SH-SY5Y (cell line): ENCODE measurements at regions not wholly inside any gene's neighbourhood (a gene's known extent, or its start where the extent isn't known, plus 50 kb on each side); places are given as distances from the start of the nearest gene placed in this dataset.

Source experiments
- GATA2 ChIP-seq: IDR thresholded peaks from 2 replicates; pipeline ENCODE4 v1.6.1; 2011; ENCODE audit warnings: mild to moderate bottlenecking, low read depth, low read length
- GATA3 ChIP-seq: IDR thresholded peaks from 2 replicates; pipeline ENCODE4 v1.6.1; 2011; ENCODE audit warnings: low read depth, mild to moderate bottlenecking, low read length, moderate library complexity

DNA sequence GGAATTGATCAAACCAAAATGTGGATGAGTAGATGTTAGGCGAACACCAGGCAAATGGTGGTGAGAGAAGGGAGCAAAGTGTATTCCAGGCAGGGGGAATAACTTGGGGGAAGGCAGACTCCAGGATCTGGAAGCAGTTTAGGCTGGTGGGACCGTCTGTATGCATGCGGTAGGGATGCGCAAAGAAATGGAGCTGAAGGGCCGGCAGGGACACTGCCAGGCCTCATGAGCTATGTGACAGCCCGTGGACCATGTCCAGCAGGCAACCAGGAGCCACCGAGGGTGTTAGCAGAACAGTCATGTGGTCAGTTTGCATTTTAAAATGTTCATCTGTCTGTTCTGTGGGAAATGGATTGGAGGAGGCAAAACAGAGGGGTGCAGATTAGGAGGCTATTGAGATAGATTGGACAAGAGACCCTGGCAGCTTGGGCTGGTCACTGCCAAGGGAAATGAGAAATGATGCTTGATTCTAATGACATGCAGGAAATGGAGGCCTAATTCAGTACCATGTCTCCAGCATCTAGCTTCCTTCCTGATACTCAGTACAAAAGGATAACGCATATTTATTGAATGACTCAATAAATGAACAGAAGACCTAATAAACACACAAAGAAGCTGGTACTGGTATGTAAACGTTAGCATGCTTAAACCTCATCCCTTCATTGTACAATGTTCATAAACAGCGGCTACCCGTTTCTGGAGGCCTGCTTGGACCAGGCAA lies 412.4 kb downstream of the BUD13 start:
- TF ChIP-seq GATA2, result no peak
- TF ChIP-seq GATA3, result no peak
